Ectodermal cell (in vitro differentiated cells): ENCODE measurements at regions not wholly inside any gene's neighbourhood (a gene's known extent, or its start where the extent isn't known, plus 50 kb on each side); places are given as distances from the start of the nearest gene placed in this dataset.

Experiments used
- H3K27ac ChIP-seq: 2 replicates; pipeline ENCODE4 v1.7.0; 2013; ENCODE audit warnings: mild to moderate bottlenecking, low read depth, low read length; ENCODE audit not compliant: insufficient read depth, poor library complexity, severe bottlenecking
- H3K27me3 ChIP-seq: 2 replicates; pipeline ENCODE4 v1.7.0; 2013; ENCODE audit warnings: mild to moderate bottlenecking, low read length; ENCODE audit not compliant: insufficient read depth, control insufficient read depth, poor library complexity, severe bottlenecking
- H3K36me3 ChIP-seq: one replicate; pipeline ENCODE4 v1.7.0; 2013; ENCODE audit warnings: low read length; ENCODE audit not compliant: control insufficient read depth, insufficient read depth
- H3K4me1 ChIP-seq: one replicate; pipeline ENCODE4 v1.7.0; 2013; ENCODE audit warnings: low read length; ENCODE audit not compliant: control insufficient read depth, insufficient read depth
- H3K4me3 ChIP-seq: 2 replicates; pipeline ENCODE4 v1.7.0; 2013; ENCODE audit warnings: low read depth, low read length, control low read depth; ENCODE audit not compliant: insufficient read depth
- H3K9me3 ChIP-seq: 2 replicates; pipeline ENCODE4 v1.7.0; 2013; ENCODE audit warnings: mild to moderate bottlenecking, low read length, moderate library complexity; ENCODE audit not compliant: control insufficient read depth
- WGBS, 2 experiments: methylation state at CpG; one replicate each; pipeline ENCODE4 v1.1.7; 2013; ENCODE audit warnings: missing lambda C conversion rate in 2 of 2; 5-methylcytosine and 5-hydroxymethylcytosine counted together

- Histone ChIP-seq H3K36me3 (no peaks in the 10 kb centered on the region), H3K4me3 (no peak overlapping the region), H3K27ac (no peak overlapping the region), H3K4me1 (no peaks in the 10 kb centered on the region), H3K27me3 (no peaks in the 10 kb centered on the region), H3K9me3 (no peaks in the 10 kb centered on the region)
Measured at GRCh38 chr5:98401656-98402055, 371.8 kb upstream of the RGMB start.

GRCh38 chr5:98402130-98402529 lies 371.3 kb upstream of the RGMB start:
- Histone ChIP-seq H3K36me3 (no peaks in the 10 kb centered on the region), H3K9me3 (no peaks in the 10 kb centered on the region), H3K4me1 (no peaks in the 10 kb centered on the region), H3K27me3 (no peaks in the 10 kb centered on the region), H3K4me3 (no peak overlapping the region), H3K27ac (no peak overlapping the region)

GRCh38 chr5:98403131-98403530 lies 370.3 kb upstream of the RGMB start:
- no peaks in the 10 kb centered on the region for H3K9me3 ChIP-seq
- H3K4me3 ChIP-seq: no peak overlapping the region
- no peaks in the 10 kb centered on the region for H3K4me1 ChIP-seq
- H3K27ac ChIP-seq: no peak overlapping the region
- H3K36me3 ChIP-seq: no peaks in the 10 kb centered on the region
- WGBS, 2 experiments: 91% methylated on average over 1 of the region's 1 CpG; no CpG with 5 or more reads in 1 of the 2 experiments
- H3K27me3 ChIP-seq: no peaks in the 10 kb centered on the region

- no peaks in the 10 kb centered on the region for H3K36me3 ChIP-seq
- H3K4me1 ChIP-seq: no peaks in the 10 kb centered on the region
- H3K27me3 ChIP-seq: no peaks in the 10 kb centered on the region
- no peak overlapping the region for H3K27ac ChIP-seq
- no peak overlapping the region for H3K4me3 ChIP-seq
- H3K9me3 ChIP-seq: no peaks in the 10 kb centered on the region
Measured at GRCh38 chr5:98414938-98415337, 358.5 kb upstream of the RGMB start.

GRCh38 chr5:98415663-98416062 lies 357.8 kb upstream of the RGMB start:
- no peaks in the 10 kb centered on the region for H3K9me3 ChIP-seq
- 86 to 95% methylated on average over 1 of the region's 1 CpG for WGBS, 2 experiments
- no peaks in the 10 kb centered on the region for H3K36me3 ChIP-seq
- H3K4me3 ChIP-seq: no peak overlapping the region
- H3K27me3 ChIP-seq: no peaks in the 10 kb centered on the region
- no peaks in the 10 kb centered on the region for H3K4me1 ChIP-seq
- no peak overlapping the region for H3K27ac ChIP-seq

GRCh38 chr5:98416541-98416940 lies 356.9 kb upstream of the RGMB start:
- H3K4me3 ChIP-seq: no peak overlapping the region
- H3K27ac ChIP-seq: no peak overlapping the region
- no peaks in the 10 kb centered on the region for H3K4me1 ChIP-seq

GRCh38 chr5:98419825-98420224 lies 353.6 kb upstream of the RGMB start:
- no peak overlapping the region for H3K27ac ChIP-seq
- no peak overlapping the region for H3K4me3 ChIP-seq
- no peaks in the 10 kb centered on the region for H3K4me1 ChIP-seq
- H3K27me3 ChIP-seq: no peaks in the 10 kb centered on the region
- no peaks in the 10 kb centered on the region for H3K36me3 ChIP-seq
- WGBS, 2 experiments: 100% methylated on average over 1 of the region's 1 CpG; no CpG with 5 or more reads in 1 of the 2 experiments
- no peaks in the 10 kb centered on the region for H3K9me3 ChIP-seq

More at GRCh38 chr5:98416541-98416940, 356.9 kb upstream of the RGMB start:
- Histone ChIP-seq H3K9me3 (no peaks in the 10 kb centered on the region), H3K36me3 (no peaks in the 10 kb centered on the region), H3K27me3 (no peaks in the 10 kb centered on the region)

GRCh38 chr5:98424681-98425450 lies 348.6 kb upstream of the RGMB start:
- Histone ChIP-seq H3K4me3 (no peak overlapping the region), H3K27ac (no peak overlapping the region), H3K36me3 (no peaks in the 10 kb centered on the region), H3K27me3 (no peaks in the 10 kb centered on the region), H3K9me3 (no peaks in the 10 kb centered on the region), H3K4me1 (no peaks in the 10 kb centered on the region)
- 96% methylated on average over 3 to 4 of the region's 4 CpGs for WGBS, 2 experiments

GRCh38 chr5:98425640-98426039 lies 347.8 kb upstream of the RGMB start:
- no peaks in the 10 kb centered on the region for H3K27me3 ChIP-seq
- no peak overlapping the region for H3K27ac ChIP-seq
- no peaks in the 10 kb centered on the region for H3K36me3 ChIP-seq
- no peak overlapping the region for H3K4me3 ChIP-seq
- no peaks in the 10 kb centered on the region for H3K4me1 ChIP-seq
- no peaks in the 10 kb centered on the region for H3K9me3 ChIP-seq

GRCh38 chr5:98428806-98429205 lies 344.7 kb upstream of the RGMB start:
- WGBS, 2 experiments: 87% methylated on average over 4 of the region's 4 CpGs
- Histone ChIP-seq H3K27ac (no peak overlapping the region), H3K9me3 (no peaks in the 10 kb centered on the region), H3K27me3 (no peaks in the 10 kb centered on the region), H3K36me3 (no peaks in the 10 kb centered on the region), H3K4me3 (no peak overlapping the region), H3K4me1 (peaks cover 6% of the 10 kb centered on the region)

GRCh38 chr5:98432378-98432777 lies 341.1 kb upstream of the RGMB start:
- Histone ChIP-seq H3K4me3 (no peak overlapping the region), H3K36me3 (no peaks in the 10 kb centered on the region), H3K27ac (no peak overlapping the region), H3K4me1 (peaks cover 6% of the 10 kb centered on the region), H3K9me3 (no peaks in the 10 kb centered on the region), H3K27me3 (no peaks in the 10 kb centered on the region)
- WGBS, 2 experiments: 5 to 15% methylated on average over 3 of the region's 3 CpGs
